ENCODE measurements at regions not wholly inside any gene's neighbourhood (a gene's known extent, or its start where the extent isn't known, plus 50 kb on each side); places are given as distances from the start of the nearest gene placed in this dataset.

DNA sequence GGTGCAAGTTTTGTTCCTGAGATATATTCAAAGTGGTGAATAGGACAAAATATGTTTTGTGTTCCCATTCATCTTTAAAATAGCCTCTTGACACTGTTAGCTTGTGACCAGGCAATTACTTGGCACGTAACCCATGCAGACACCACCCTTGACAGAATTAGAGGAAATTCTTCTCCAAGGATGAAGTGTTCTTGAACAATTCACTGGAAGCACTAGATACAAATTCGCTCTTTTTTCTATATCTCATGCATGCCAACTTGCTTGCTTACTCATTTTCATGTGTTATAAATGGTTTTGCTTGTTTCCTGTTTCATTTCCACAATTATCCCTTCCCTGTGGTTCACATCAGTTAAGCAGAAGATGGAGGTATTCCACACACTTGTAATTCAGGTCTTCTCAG lies 105.2 kb upstream of the MAN1A1 start:
- Histone ChIP-seq H4K20me1 (ENCODE audit: insufficient read depth) (no peaks in the 10 kb centered on the region), H3K9me2 (ENCODE audit: insufficient read depth, low read length) (no peaks in the 10 kb centered on the region), H3K27me3 (ENCODE audit: insufficient read depth, low read depth, low read length) (no peaks in the 10 kb centered on the region), H3K79me2 (replicated peaks; ENCODE audit: insufficient read depth, low read length) (no peaks in the 10 kb centered on the region), H3K4me2 (ENCODE audit: low read length) (no peak overlapping the region), H3K36me3 (ENCODE audit: insufficient read depth, low read length) (no peaks in the 10 kb centered on the region), H3K4me3 (ENCODE audit: low read length) (peak overlapping the region; percentile 3), H3F3A (ENCODE audit: insufficient read depth, low read length, poor library complexity, severe bottlenecking) (no peaks in the 10 kb centered on the region), H2AFZ (ENCODE audit: low read depth, low read length) (no peak overlapping the region), H3K27ac (ENCODE audit: low read length) (peak overlapping the region; percentile 30), H3K9ac (ENCODE audit: low read length) (no peak overlapping the region), H3K9me3 (ENCODE audit: low read length) (no peaks in the 10 kb centered on the region)
- TF ChIP-seq TAF1 (IDR thresholded peaks at IDR 0.05; ENCODE audit: low read depth) = no peak

DNA sequence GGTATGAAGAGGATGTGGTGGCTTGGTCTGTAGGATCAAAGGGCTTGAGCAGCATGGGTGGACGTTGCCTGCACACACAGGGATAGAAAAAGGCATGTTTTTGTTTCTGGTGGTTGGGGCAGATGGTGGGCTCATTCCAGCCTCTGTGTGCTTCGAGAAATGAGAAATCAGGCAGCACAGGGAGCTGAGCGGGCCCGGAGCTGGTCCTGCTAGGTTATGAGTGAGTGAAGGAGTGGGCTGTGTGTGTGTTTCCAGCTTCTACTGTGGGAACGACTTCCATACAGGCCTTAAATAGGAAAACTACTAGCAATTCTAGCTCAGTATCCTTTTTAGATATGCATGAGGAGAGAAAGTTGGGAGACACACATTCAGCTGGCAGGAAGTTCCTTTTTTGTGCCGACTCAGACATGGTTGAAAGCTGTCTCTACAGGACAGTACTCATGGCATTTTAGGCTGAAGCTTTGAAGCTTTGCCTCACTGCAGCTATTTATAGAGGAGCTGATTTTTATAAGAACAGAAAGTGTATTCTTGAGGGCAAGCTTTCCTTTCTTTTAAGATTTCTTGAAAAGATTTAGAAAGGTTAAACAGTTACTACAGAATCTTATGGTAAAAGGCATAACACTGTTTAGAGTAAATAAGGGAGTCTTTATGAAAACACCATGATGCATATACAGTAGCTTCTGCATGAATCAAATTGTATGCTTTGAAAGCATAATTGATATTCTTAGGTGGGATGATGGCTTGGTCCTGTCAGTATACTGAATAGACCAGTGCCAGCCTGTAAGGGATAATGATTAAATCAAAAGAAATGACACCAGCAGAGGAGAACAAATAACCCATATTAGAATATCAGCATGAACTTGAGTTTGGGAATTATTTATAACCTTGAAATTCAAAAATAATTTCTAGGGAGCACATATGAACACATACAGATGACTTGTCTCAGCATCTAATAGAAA lies 104.0 kb upstream of the MAN1A1 start:
- Histone ChIP-seq H2AFZ (ENCODE audit: low read depth, low read length) (no peak overlapping the region), H3K9ac (ENCODE audit: low read length) (no peak overlapping the region), H3K27ac (ENCODE audit: low read length) (peak overlapping the region; percentile 30), H3K36me3 (ENCODE audit: insufficient read depth, low read length) (no peaks in the 10 kb centered on the region), H3K27me3 (ENCODE audit: insufficient read depth, low read depth, low read length) (no peaks in the 10 kb centered on the region), H3K9me2 (ENCODE audit: insufficient read depth, low read length) (no peaks in the 10 kb centered on the region), H3K79me2 (replicated peaks; ENCODE audit: insufficient read depth, low read length) (no peaks in the 10 kb centered on the region), H4K20me1 (ENCODE audit: insufficient read depth) (no peaks in the 10 kb centered on the region), H3K4me2 (ENCODE audit: low read length) (no peak overlapping the region), H3F3A (ENCODE audit: insufficient read depth, low read length, poor library complexity, severe bottlenecking) (no peaks in the 10 kb centered on the region), H3K4me3 (ENCODE audit: low read length) (peak overlapping the region; percentile 3), H3K9me3 (ENCODE audit: low read length) (no peaks in the 10 kb centered on the region)
- TF ChIP-seq SMC3 (conservative IDR thresholded peaks at IDR 0.05; ENCODE audit: poor library complexity) (no peak), TAF1 (IDR thresholded peaks at IDR 0.05; ENCODE audit: low read depth) (no peak), EP300 (conservative IDR thresholded peaks at IDR 0.05; ENCODE audit: poor library complexity, severe bottlenecking) (peak; percentile 60), POLR2AphosphoS5 (IDR thresholded peaks at IDR 0.05) (peak; percentile 18)

DNA sequence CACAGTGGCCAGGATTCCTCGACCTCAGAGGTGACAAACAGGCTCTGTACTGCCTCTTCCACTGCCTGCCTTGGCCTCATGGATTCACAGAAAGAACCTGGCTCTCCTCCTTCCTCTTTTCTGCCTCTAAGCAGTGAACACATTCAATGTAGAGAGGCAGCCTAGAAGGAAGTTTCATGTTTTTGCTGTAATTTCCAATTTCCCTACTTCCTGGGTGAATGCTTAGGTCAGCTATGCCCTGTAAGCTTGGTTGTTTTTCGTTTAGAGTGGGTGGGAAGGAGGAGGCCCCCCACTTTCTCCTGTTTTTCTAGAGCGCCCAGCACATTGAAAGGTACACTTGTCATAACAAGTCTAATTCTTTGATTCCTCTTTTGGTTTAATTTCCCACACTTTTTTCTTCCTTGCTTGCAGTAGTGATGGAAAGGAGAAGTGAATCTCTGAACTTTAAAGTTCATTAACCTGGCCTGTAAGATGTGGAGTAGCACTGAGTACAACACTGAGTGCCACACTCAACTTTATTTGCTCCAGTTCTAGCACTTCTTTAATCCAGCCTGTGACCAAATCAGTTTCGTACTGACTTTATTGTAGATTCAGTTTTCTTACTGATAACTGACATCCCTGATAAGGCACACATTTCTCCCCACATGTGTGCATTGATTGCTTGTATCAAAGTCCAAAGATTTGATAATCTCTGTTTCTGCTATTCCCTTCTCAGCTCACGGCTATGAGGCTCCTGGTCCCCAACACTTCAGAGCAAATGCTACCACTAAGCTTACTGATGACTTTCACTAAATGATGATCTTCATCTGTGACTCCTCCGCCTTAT lies 100.0 kb upstream of the MAN1A1 start:
- no peaks in the 10 kb centered on the region for H4K20me1 ChIP-seq (ENCODE audit: insufficient read depth)
- H2AFZ ChIP-seq (ENCODE audit: low read depth, low read length) = no peak overlapping the region
- no peak overlapping the region for H3K27ac ChIP-seq (ENCODE audit: low read length)
- H3K27me3 ChIP-seq (ENCODE audit: insufficient read depth, low read depth, low read length) = no peaks in the 10 kb centered on the region
- no peaks in the 10 kb centered on the region for H3K36me3 ChIP-seq (ENCODE audit: insufficient read depth, low read length)
- H3K9me2 ChIP-seq (ENCODE audit: insufficient read depth, low read length) = no peaks in the 10 kb centered on the region
- H3K4me2 ChIP-seq (ENCODE audit: low read length) = no peak overlapping the region
- H3K9ac ChIP-seq (ENCODE audit: low read length) = no peak overlapping the region
- H3K79me2 ChIP-seq (replicated peaks; ENCODE audit: insufficient read depth, low read length) = no peaks in the 10 kb centered on the region
- TF ChIP-seq EZH2 (IDR thresholded peaks at IDR 0.05; ENCODE audit: borderline replicate concordance, insufficient read depth, low read length, poor library complexity, severe bottlenecking) (no peak), MXI1 (conservative IDR thresholded peaks at IDR 0.05; ENCODE audit: poor library complexity, severe bottlenecking) (no peak), RAD21 (conservative IDR thresholded peaks at IDR 0.05) (no peak), SMC3 (conservative IDR thresholded peaks at IDR 0.05; ENCODE audit: poor library complexity) (no peak), POLR2AphosphoS5 (IDR thresholded peaks at IDR 0.05) (no peak), EP300 (conservative IDR thresholded peaks at IDR 0.05; ENCODE audit: poor library complexity, severe bottlenecking) (no peak), TAF1 (IDR thresholded peaks at IDR 0.05; ENCODE audit: low read depth) (no peak)
- TF ChIP-seq, protein P1, sequence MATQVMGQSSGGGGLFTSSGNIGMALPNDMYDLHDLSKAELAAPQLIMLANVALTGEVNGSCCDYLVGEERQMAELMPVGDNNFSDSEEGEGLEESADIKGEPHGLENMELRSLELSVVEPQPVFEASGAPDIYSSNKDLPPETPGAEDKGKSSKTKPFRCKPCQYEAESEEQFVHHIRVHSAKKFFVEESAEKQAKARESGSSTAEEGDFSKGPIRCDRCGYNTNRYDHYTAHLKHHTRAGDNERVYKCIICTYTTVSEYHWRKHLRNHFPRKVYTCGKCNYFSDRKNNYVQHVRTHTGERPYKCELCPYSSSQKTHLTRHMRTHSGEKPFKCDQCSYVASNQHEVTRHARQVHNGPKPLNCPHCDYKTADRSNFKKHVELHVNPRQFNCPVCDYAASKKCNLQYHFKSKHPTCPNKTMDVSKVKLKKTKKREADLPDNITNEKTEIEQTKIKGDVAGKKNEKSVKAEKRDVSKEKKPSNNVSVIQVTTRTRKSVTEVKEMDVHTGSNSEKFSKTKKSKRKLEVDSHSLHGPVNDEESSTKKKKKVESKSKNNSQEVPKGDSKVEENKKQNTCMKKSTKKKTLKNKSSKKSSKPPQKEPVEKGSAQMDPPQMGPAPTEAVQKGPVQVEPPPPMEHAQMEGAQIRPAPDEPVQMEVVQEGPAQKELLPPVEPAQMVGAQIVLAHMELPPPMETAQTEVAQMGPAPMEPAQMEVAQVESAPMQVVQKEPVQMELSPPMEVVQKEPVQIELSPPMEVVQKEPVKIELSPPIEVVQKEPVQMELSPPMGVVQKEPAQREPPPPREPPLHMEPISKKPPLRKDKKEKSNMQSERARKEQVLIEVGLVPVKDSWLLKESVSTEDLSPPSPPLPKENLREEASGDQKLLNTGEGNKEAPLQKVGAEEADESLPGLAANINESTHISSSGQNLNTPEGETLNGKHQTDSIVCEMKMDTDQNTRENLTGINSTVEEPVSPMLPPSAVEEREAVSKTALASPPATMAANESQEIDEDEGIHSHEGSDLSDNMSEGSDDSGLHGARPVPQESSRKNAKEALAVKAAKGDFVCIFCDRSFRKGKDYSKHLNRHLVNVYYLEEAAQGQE (IDR thresholded peaks at IDR 0.05; ENCODE audit: borderline replicate concordance) = no peak
- TF ChIP-seq, protein P2, sequence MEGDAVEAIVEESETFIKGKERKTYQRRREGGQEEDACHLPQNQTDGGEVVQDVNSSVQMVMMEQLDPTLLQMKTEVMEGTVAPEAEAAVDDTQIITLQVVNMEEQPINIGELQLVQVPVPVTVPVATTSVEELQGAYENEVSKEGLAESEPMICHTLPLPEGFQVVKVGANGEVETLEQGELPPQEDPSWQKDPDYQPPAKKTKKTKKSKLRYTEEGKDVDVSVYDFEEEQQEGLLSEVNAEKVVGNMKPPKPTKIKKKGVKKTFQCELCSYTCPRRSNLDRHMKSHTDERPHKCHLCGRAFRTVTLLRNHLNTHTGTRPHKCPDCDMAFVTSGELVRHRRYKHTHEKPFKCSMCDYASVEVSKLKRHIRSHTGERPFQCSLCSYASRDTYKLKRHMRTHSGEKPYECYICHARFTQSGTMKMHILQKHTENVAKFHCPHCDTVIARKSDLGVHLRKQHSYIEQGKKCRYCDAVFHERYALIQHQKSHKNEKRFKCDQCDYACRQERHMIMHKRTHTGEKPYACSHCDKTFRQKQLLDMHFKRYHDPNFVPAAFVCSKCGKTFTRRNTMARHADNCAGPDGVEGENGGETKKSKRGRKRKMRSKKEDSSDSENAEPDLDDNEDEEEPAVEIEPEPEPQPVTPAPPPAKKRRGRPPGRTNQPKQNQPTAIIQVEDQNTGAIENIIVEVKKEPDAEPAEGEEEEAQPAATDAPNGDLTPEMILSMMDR (IDR thresholded peaks at IDR 0.05; ENCODE audit: poor library complexity, severe bottlenecking) = no peak
- H3F3A ChIP-seq (ENCODE audit: insufficient read depth, low read length, poor library complexity, severe bottlenecking) = no peaks in the 10 kb centered on the region
- no peak overlapping the region for H3K4me3 ChIP-seq (ENCODE audit: low read length)
- H3K9me3 ChIP-seq (ENCODE audit: low read length) = no peaks in the 10 kb centered on the region

All from neural cell (in vitro differentiated cells).